Astrocyte (in vitro differentiated cells and primary cell): ENCODE measurements at regions not wholly inside any gene's neighbourhood (a gene's known extent, or its start where the extent isn't known, plus 50 kb on each side); places are given as distances from the start of the nearest gene placed in this dataset.

Experiments
- DNase-seq: peaks from one replicate; pipeline ENCODE4 v3.0.0-alpha.2; 2010; ENCODE audit warnings: low read depth
- FAIRE-seq: peaks from 2 replicates; lab custom pipeline; 2011; peaks lifted over from hg19 to GRCh38; lab: Jason Lieb, UNC
- H2AFZ ChIP-seq: 2 replicates; pipeline ENCODE4 v1.6.0; 2012; ENCODE audit warnings: low read depth, low read length, inconsistent platforms
- H3K27ac ChIP-seq: 2 replicates; pipeline ENCODE4 v1.5.1; 2011; ENCODE audit warnings: low read depth, low read length, inconsistent platforms
- H3K27me3 ChIP-seq: 2 replicates; pipeline ENCODE4 v1.6.0; 2011; ENCODE audit warnings: low read length, inconsistent platforms; ENCODE audit not compliant: insufficient read depth
- H3K36me3 ChIP-seq: 2 replicates; pipeline ENCODE4 v1.5.1; 2011; ENCODE audit warnings: low read length, inconsistent platforms; ENCODE audit not compliant: insufficient read depth
- H3K4me1 ChIP-seq: 2 replicates; pipeline ENCODE4 v1.5.1; 2011; ENCODE audit warnings: low read length, inconsistent platforms; ENCODE audit not compliant: insufficient read depth
- H3K4me2 ChIP-seq: 2 replicates; pipeline ENCODE4 v1.6.0; 2012; ENCODE audit warnings: low read length, inconsistent platforms
- H3K4me3 ChIP-seq: 2 replicates; pipeline ENCODE4 v1.5.1; 2011; ENCODE audit warnings: low read depth, mild to moderate bottlenecking, low read length, inconsistent platforms; ENCODE audit not compliant: insufficient read depth
- H3K79me2 ChIP-seq: 2 replicates; pipeline ENCODE4 v1.6.0; 2012; ENCODE audit warnings: mild to moderate bottlenecking, low read length, inconsistent platforms; ENCODE audit not compliant: insufficient read depth
- H3K9ac ChIP-seq: 2 replicates; pipeline ENCODE4 v1.6.0; 2012; ENCODE audit warnings: mild to moderate bottlenecking, low read length, inconsistent platforms
- H3K9me3 ChIP-seq: 2 replicates; pipeline ENCODE4 v1.5.1; 2012; ENCODE audit warnings: low read depth, mild to moderate bottlenecking, low read length, inconsistent platforms; ENCODE audit not compliant: insufficient read depth
- H4K20me1 ChIP-seq: 2 replicates; pipeline ENCODE4 v1.6.0; 2012; ENCODE audit warnings: low read length, inconsistent platforms; ENCODE audit not compliant: insufficient read depth
- H3K27ac Mint-ChIP-seq: one replicate; pipeline ENCODE4 v1.8.0; 2021; ENCODE audit warnings: mild to moderate bottlenecking, mixed read lengths; ENCODE audit not compliant: unreplicated experiment
- H3K27me3 Mint-ChIP-seq: one replicate; pipeline ENCODE4 v1.8.0; 2021; ENCODE audit warnings: low read depth, mixed read lengths; ENCODE audit not compliant: unreplicated experiment
- H3K36me3 Mint-ChIP-seq: one replicate; pipeline ENCODE4 v1.8.0; 2021; ENCODE audit warnings: low read depth, mixed read lengths; ENCODE audit not compliant: unreplicated experiment
- H3K4me1 Mint-ChIP-seq: one replicate; pipeline ENCODE4 v1.8.0; 2021; ENCODE audit warnings: low read depth, mixed read lengths; ENCODE audit not compliant: unreplicated experiment
- H3K4me3 Mint-ChIP-seq: one replicate; pipeline ENCODE4 v1.8.0; 2021; ENCODE audit warnings: mild to moderate bottlenecking, moderate library complexity, mixed read lengths; ENCODE audit not compliant: unreplicated experiment
- H3K9me3 Mint-ChIP-seq: one replicate; pipeline ENCODE4 v1.8.0; 2021; ENCODE audit warnings: mild to moderate bottlenecking, mixed read lengths; ENCODE audit not compliant: unreplicated experiment
- EZH2 ChIP-seq: IDR thresholded peaks from 2 replicates; pipeline ENCODE4 v1.6.1; 2012; ENCODE audit warnings: mild to moderate bottlenecking, low read length, inconsistent platforms; ENCODE audit not compliant: insufficient read depth
- TF ChIP-seq, protein P1 (sequence below): IDR thresholded peaks from 2 replicates; pipeline ENCODE4 v1.5.1; 2011; ENCODE audit warnings: low read depth, mild to moderate bottlenecking, inconsistent platforms, low read length, moderate library complexity; ENCODE audit not compliant: insufficient read depth

DNA sequence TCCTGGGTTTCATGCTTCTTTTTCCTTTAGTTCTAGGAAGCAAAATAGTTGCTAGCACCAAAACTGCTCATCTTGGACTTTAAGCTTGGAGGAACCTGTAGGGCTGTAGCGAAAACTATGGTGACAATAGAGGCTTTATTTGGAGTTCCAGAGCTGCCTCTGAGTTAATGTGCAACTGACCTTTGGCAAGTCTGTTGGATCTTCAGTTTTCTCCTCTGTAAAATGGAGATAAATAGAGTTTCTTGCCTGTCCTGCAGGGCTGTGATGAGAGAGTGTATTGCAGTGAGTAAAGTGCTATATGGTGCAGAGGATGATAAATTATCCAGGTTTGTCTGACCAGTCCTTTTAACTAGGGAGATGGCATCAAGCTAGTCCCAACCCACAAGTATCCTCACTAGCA is 417.0 kb downstream of the MAN2A1 start:
- Histone ChIP-seq H3K36me3 (no peaks in the 10 kb centered on the region), H3K9me3 (no peaks in the 10 kb centered on the region), H3K4me1 (no peaks in the 10 kb centered on the region), H3K79me2 (no peaks in the 10 kb centered on the region), H4K20me1 (no peaks in the 10 kb centered on the region), H3K4me2 (no peak overlapping the region), H3K27ac (no peak overlapping the region), H2AFZ (no peak overlapping the region), H3K27me3 (no peaks in the 10 kb centered on the region), H3K4me3 (no peak overlapping the region), H3K9ac (no peak overlapping the region)
- DNase-seq (no peak), FAIRE-seq (no peak)
- no peak for TF ChIP-seq EZH2
- TF ChIP-seq, protein P1, sequence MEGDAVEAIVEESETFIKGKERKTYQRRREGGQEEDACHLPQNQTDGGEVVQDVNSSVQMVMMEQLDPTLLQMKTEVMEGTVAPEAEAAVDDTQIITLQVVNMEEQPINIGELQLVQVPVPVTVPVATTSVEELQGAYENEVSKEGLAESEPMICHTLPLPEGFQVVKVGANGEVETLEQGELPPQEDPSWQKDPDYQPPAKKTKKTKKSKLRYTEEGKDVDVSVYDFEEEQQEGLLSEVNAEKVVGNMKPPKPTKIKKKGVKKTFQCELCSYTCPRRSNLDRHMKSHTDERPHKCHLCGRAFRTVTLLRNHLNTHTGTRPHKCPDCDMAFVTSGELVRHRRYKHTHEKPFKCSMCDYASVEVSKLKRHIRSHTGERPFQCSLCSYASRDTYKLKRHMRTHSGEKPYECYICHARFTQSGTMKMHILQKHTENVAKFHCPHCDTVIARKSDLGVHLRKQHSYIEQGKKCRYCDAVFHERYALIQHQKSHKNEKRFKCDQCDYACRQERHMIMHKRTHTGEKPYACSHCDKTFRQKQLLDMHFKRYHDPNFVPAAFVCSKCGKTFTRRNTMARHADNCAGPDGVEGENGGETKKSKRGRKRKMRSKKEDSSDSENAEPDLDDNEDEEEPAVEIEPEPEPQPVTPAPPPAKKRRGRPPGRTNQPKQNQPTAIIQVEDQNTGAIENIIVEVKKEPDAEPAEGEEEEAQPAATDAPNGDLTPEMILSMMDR = no peak
- no peaks in the 10 kb centered on the region for H3K9me3 Mint-ChIP-seq
- H3K4me1 Mint-ChIP-seq = no peaks in the 10 kb centered on the region
- no peak overlapping the region for H3K27ac Mint-ChIP-seq
- H3K36me3 Mint-ChIP-seq = no peaks in the 10 kb centered on the region
- peaks cover 5% of the 10 kb centered on the region for H3K27me3 Mint-ChIP-seq
- no peak overlapping the region for H3K4me3 Mint-ChIP-seq

- TF ChIP-seq, protein P1 = no peak
- TF ChIP-seq EZH2 = no peak
- H3K4me3 ChIP-seq = no peak overlapping the region
- H3K36me3 ChIP-seq = no peaks in the 10 kb centered on the region
- H4K20me1 ChIP-seq = no peaks in the 10 kb centered on the region
- no peaks in the 10 kb centered on the region for H3K27me3 ChIP-seq
- no peaks in the 10 kb centered on the region for H3K4me1 Mint-ChIP-seq
- H3K4me1 ChIP-seq = no peaks in the 10 kb centered on the region
- no peak overlapping the region for H3K4me3 Mint-ChIP-seq
- no peak overlapping the region for H3K4me2 ChIP-seq
- no peaks in the 10 kb centered on the region for H3K9me3 Mint-ChIP-seq
- no peak for DNase-seq
- no peaks in the 10 kb centered on the region for H3K9me3 ChIP-seq
- no peak overlapping the region for H3K27ac Mint-ChIP-seq
- H3K9ac ChIP-seq = no peak overlapping the region
- no peak overlapping the region for H3K27ac ChIP-seq
- H2AFZ ChIP-seq = no peak overlapping the region
- peaks cover 5% of the 10 kb centered on the region for H3K27me3 Mint-ChIP-seq
- no peak for FAIRE-seq
- no peaks in the 10 kb centered on the region for H3K36me3 Mint-ChIP-seq
- H3K79me2 ChIP-seq = no peaks in the 10 kb centered on the region
Observed at GRCh38 chr5:110108520-110108919, 418.8 kb downstream of the MAN2A1 start.

DNA sequence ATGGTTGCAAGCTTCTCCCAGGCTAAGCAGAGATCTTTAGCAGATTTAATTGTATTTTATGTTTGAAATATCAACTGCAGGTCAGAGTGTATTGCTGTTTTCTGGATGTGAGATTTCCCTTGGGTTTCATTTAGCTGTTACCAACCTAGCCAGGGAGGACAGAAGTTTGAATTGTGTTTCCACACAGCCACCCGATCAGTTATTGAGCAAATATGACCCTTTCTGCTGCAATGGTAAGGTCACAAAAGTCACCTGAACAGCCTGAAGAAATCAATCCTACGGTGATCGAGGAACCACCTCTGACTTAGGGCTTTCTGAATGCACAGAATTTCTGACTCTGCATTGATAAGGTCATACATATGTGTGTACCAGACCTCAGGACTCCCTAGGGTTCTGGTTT is 419.9 kb downstream of the MAN2A1 start:
- no peak overlapping the region for H3K27ac ChIP-seq
- H3K27me3 ChIP-seq = no peaks in the 10 kb centered on the region
- no peak for TF ChIP-seq EZH2
- TF ChIP-seq, protein P1 = no peak
- no peak overlapping the region for H3K4me3 Mint-ChIP-seq
- H3K36me3 Mint-ChIP-seq = no peaks in the 10 kb centered on the region
- no peak overlapping the region for H3K27ac Mint-ChIP-seq
- H4K20me1 ChIP-seq = no peaks in the 10 kb centered on the region
- DNase-seq = no peak
- H3K4me1 ChIP-seq = no peaks in the 10 kb centered on the region
- H3K27me3 Mint-ChIP-seq = peaks cover 5% of the 10 kb centered on the region
- H3K9ac ChIP-seq = no peak overlapping the region
- H3K4me1 Mint-ChIP-seq = no peaks in the 10 kb centered on the region
- no peak overlapping the region for H3K4me2 ChIP-seq
- no peaks in the 10 kb centered on the region for H3K79me2 ChIP-seq
- no peaks in the 10 kb centered on the region for H3K36me3 ChIP-seq
- H3K9me3 Mint-ChIP-seq = no peaks in the 10 kb centered on the region
- no peak for FAIRE-seq
- H3K4me3 ChIP-seq = no peak overlapping the region
- no peaks in the 10 kb centered on the region for H3K9me3 ChIP-seq
- no peak overlapping the region for H2AFZ ChIP-seq
